HG02870 (cell line): ENCODE measurements at regions not wholly inside any gene's neighbourhood (a gene's known extent, or its start where the extent isn't known, plus 50 kb on each side); places are given as distances from the start of the nearest gene placed in this dataset.
"Not testable (repeated sequence)": the region's sequence is repeated elsewhere in the genome, so short reads cannot be mapped to it uniquely, and the experiment has no call there.

Source experiments
- ATAC-seq: cut with Tn5 transposase; IDR thresholded peaks from one replicate; pipeline ENCODE4 v1.9.1; 2021; ENCODE audit warnings: mild to moderate bottlenecking, moderate library complexity; ENCODE audit not compliant: unreplicated experiment

DNA sequence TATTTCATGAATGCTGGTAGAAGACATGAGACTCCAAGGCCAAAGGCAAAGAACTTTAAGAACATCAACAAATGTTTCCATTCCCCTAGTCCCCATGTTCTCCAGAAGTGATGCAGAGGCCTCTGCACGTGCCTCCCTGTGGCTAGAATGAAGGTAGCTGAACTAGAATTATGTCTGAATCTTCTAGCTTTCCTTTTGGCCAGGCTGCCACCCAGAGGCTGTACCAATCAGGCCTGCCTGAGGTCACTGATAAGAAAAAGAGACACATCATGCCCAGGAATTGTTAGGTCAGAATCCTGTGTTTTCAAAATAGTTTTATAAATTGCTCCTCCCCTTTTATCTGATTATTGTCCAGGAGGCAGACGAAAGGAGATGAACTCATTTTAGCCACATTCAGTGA lies 188.0 kb upstream of the SLC16A7 start:
- ATAC-seq = no peak

- ATAC-seq = no peak
These were observed 189.8 kb upstream of the SLC16A7 start for GRCh38 chr12:59405992-59406391.

- ATAC-seq = no peak
These were observed 191.6 kb upstream of the SLC16A7 start for GRCh38 chr12:59404109-59404650.

GRCh38 chr12:59403259-59403932 lies 192.4 kb upstream of the SLC16A7 start:
- no peak for ATAC-seq

- ATAC-seq = no peak
These were observed 194.0 kb upstream of the SLC16A7 start for GRCh38 chr12:59401862-59402261.

- no peak for ATAC-seq
These were observed 197.7 kb upstream of the SLC16A7 start for GRCh38 chr12:59398164-59398563.

DNA sequence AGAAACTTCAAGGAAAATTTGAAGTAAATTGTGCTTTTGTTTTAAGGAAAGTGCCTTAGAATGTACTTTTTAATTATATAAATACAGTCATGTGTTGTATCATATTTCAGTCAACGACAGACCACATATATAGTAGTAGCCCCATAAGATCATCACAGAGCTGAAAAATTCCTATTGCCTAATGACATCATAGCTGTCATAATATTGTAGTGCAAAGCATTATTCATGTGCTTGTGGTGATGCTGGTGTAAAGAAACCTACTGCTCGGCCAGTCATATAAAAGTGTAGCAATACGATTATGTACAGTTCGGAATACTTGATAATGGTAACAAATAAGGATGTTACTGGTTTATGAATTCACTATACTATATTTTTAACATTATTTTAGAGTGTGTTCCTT lies 198.9 kb upstream of the SLC16A7 start:
- ATAC-seq = no peak

GRCh38 chr12:59396519-59396918 lies 199.3 kb upstream of the SLC16A7 start:
- no peak for ATAC-seq

- ATAC-seq = not testable (repeated sequence)
These were observed 200.5 kb upstream of the SLC16A7 start for GRCh38 chr12:59395310-59395709.

DNA sequence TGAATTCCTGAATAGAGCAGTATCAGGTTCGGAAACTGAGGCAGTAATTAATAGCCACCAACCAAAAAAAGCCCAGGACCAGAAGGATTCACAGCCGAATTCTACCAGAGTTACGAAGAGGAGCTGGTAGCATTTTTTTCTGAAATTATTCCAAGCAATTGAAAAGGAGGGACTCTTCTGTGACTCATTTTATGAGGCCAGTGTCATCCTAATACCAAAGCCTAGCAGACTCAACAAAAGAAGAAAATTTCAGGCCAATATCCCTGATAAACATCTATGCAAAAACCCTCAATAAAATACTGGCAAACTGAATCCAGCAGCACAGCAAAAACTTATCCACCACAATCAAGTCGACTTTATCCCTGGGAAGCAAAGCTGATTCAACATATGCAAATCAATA lies 202.3 kb upstream of the SLC16A7 start:
- no peak for ATAC-seq

DNA sequence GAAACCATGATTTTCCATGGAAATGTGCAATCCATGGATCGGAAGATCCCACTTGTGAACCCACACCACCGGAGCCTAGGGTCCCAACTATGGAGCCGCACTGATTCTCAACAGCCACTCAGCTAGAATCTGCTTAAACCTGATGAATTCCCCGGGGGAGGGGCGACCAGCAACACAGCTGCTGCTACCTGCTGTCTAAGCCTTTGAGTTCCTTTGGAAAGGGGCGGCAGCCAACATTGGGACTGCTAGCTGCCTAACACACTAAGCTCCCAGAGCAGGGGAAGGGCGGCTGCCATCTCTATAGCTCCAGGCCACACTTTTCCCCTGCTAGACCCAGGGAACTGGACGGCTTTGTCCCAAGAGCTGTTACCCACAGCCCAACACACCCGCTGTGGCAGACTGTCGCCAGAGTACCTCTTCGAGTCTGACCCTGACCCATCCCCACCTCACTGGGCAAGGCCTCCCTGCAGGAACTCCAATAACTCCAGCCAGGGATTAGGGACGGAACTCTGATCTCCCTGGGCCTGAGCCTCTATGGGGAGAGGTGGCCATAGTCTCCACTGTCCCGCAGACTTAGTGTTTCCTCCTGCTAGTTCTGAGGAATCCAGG lies 205.8 kb upstream of the SLC16A7 start:
- no peak for ATAC-seq

DNA sequence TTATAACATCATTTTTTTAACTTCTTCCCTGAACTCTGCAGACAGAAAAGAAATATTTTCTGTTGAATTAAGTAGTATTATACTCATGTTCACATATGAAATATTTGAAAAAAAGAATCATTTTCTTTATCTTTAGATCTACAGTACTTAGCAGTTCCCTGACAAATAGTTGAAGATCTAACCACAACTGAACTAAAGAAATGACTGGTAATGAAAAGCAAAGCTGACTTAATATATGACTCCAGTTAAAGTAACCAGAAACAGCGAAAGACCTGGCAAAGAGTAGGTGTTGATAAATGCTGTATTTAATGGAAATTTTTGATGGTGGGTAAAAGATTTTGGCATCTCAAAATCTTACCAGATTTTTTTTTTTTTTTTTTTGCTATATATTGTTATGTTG lies 207.1 kb upstream of the SLC16A7 start:
- no peak for ATAC-seq

- ATAC-seq = no peak
These were observed 207.7 kb upstream of the SLC16A7 start for GRCh38 chr12:59388176-59388575.

GRCh38 chr12:59386236-59386635 lies 209.6 kb upstream of the SLC16A7 start:
- no peak for ATAC-seq

DNA sequence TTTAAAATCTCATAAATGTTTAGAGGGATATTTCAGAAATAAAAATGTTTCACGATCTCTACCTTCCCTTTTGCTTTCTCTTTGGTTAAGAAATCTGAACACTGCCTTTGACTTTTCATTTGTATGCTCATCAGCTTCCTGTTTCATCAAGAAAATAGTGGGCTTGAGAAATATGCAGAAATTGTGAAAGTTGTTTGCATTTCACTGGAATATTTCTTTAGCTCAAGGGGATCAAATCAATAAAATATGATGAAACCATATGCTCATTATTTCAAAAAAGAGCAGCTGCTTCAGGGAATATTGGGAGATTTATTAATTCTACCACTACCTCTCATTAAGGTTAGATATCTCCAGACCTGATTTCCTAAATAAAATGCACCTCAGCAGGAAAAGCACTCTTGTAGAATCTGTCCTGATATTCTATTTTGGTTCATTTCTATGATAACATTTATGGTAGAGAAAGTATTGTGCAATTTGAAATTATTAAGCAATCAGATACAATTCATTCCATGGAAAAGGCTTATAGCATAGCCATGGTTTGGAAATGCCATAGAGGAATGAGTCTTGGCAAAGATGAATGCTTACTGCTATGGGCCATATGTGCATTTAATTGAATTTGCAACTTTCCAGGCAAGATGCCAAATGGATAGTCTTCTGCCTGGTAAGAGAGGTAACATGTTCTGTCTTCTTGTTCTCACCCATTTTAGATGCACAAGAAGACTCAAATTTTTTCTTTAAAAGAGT lies 212.6 kb upstream of the SLC16A7 start:
- ATAC-seq = no peak

DNA sequence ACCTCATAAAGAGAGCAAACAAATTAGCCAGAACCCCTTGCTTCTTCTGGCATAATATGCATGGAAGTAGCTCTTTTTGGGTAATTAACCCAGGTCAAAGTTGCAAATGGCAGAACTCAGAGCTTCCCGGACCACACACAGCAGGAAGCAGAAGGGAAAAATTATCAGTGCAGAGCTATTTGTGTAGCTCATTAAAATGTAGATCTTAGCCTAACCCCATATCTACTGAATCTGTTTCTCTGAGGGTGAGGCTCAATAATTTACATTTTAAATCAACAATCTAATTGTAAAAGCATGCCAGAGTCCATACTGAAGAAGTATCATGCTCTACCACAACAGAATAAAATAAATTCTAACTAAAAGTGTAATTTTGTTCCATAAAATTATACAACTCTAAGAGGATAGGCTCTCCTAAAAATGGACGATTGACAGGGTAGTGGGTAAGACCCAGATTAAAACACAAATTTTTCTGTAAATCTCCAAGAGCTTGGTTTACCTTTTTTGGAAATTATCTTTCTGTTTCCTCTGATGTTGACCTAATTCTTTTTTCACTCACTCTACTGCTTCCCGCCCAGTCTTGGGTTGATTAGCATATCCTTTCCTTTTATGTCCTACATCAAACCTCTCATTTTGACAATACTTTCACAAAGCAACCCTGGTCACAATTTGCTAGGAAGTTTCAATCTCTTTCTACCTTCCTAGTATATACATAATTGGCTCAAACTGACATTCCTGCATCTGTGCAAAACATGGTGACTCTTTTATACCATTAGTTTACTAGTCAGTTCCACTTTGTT lies 213.3 kb upstream of the SLC16A7 start:
- ATAC-seq = no peak

GRCh38 chr12:59381106-59381505 lies 214.7 kb upstream of the SLC16A7 start:
- no peak for ATAC-seq

- ATAC-seq = no peak
These were observed 220.2 kb upstream of the SLC16A7 start for GRCh38 chr12:59375633-59376032.

- ATAC-seq = no peak
These were observed 221.0 kb upstream of the SLC16A7 start for GRCh38 chr12:59374783-59375182.

DNA sequence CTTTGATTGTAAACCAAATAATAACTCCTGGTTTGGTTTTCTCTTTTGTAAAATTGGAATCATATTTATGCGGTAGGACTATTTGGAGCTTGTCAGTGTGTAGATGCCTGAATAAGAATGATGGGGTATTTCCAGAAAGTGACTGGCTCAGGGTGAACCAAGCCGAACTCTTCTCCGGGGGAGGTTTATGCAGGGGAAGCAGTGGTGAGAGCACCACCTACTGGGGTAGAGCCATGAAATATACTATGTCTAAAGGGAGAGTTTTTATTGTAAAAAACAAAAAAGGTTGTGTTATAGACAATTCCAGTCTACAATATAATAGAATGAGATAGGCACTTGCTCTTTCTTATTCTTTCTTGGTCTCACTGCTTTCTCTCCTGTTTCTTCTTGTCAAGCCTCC lies 222.9 kb upstream of the SLC16A7 start:
- no peak for ATAC-seq

DNA sequence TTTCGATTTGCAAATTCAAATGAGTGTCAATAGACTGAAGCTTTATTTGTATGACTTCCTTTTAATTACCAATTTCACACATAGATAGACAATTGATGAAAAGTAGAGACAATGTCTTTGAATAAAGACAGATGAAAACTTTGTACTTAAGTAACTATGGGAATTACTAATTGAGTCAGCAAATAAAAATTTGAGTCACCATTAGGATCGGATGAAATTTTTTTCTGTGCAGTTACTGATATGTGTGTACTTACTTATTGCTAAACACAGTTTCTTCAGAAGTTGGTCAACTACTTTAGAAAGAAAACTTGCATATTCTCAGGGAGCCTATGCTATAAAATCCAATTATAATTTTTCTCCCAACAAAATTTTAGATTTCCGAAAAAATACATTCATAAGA lies 224.9 kb upstream of the SLC16A7 start:
- no peak for ATAC-seq
